Keratinocyte (primary cell): ENCODE measurements at regions not wholly inside any gene's neighbourhood (a gene's known extent, or its start where the extent isn't known, plus 50 kb on each side); places are given as distances from the start of the nearest gene placed in this dataset.

Source experiments
- DNase-seq: peaks from one replicate; pipeline ENCODE4 v3.0.0-alpha.2; 2011; ENCODE audit warnings: low read depth, missing footprints, low spot score
- FAIRE-seq: peaks from 2 replicates; lab custom pipeline; 2011; peaks lifted over from hg19 to GRCh38; lab: Jason Lieb, UNC
- H2AFZ ChIP-seq: 2 replicates; pipeline ENCODE4 v1.6.0; 2012; ENCODE audit warnings: low read length, control low read depth, inconsistent platforms; ENCODE audit not compliant: control insufficient read depth
- H3K27ac ChIP-seq: 2 replicates; pipeline ENCODE4 v1.5.1; 2011; ENCODE audit warnings: low read length; ENCODE audit not compliant: control insufficient read depth, insufficient read depth
- H3K27me3 ChIP-seq: 3 replicates; pipeline ENCODE4 v1.6.0; 2011; ENCODE audit warnings: low read length; ENCODE audit not compliant: control insufficient read depth, insufficient read depth; ENCODE audit errors: extremely low read depth
- H3K36me3 ChIP-seq, 2 experiments: 2 replicates in 1 of 2; 3 replicates in 1 of 2; pipeline ENCODE4 v1.5.1; 2011; ENCODE audit warnings: low read length in 2 of 2, mild to moderate bottlenecking in 1 of 2; ENCODE audit not compliant: control insufficient read depth in 2 of 2, insufficient read depth in 2 of 2; ENCODE audit errors: extremely low read depth in 1 of 2
- H3K4me1 ChIP-seq: 3 replicates; pipeline ENCODE4 v1.5.1; 2011; ENCODE audit warnings: low read length; ENCODE audit not compliant: control insufficient read depth, insufficient read depth; ENCODE audit errors: extremely low read depth
- H3K4me2 ChIP-seq: 3 replicates; pipeline ENCODE4 v1.6.0; 2011; ENCODE audit warnings: low read depth, low read length; ENCODE audit not compliant: control insufficient read depth, insufficient read depth; ENCODE audit errors: extremely low read depth
- H3K4me3 ChIP-seq, 3 experiments: fragments of 200-600 bp in 1 of 3; sonication (generic) in 1 of 3; 2 replicates in 2 of 3; 3 replicates in 1 of 3; pipeline ENCODE4 v1.5.1; 2011 to 2016; ENCODE audit warnings: low read length in 3 of 3, mild to moderate bottlenecking in 3 of 3, control low read depth in 2 of 3, inconsistent platforms in 1 of 3, low read depth in 1 of 3, mixed read lengths in 1 of 3, mixed run types in 1 of 3, moderate library complexity in 1 of 3; ENCODE audit not compliant: control insufficient read depth in 2 of 3, insufficient read depth in 2 of 3; ENCODE audit errors: extremely low read depth in 1 of 3
- H3K79me2 ChIP-seq: 2 replicates; pipeline ENCODE4 v1.6.0; 2012; ENCODE audit warnings: low read length; ENCODE audit not compliant: control insufficient read depth, insufficient read depth
- H3K9ac ChIP-seq: 3 replicates; pipeline ENCODE4 v1.6.0; 2011; ENCODE audit warnings: low read length; ENCODE audit not compliant: control insufficient read depth, insufficient read depth; ENCODE audit errors: extremely low read depth
- H3K9me1 ChIP-seq: 3 replicates; pipeline ENCODE4 v1.6.0; 2011; ENCODE audit warnings: low read length; ENCODE audit not compliant: control insufficient read depth, insufficient read depth; ENCODE audit errors: extremely low read depth
- H3K9me3 ChIP-seq: 2 replicates; pipeline ENCODE4 v1.5.1; 2012; ENCODE audit warnings: low read depth, low read length; ENCODE audit not compliant: control insufficient read depth
- H4K20me1 ChIP-seq: 3 replicates; pipeline ENCODE4 v1.6.0; 2011; ENCODE audit warnings: low read length; ENCODE audit not compliant: control insufficient read depth, insufficient read depth; ENCODE audit errors: extremely low read depth
- EZH2 ChIP-seq: IDR thresholded peaks from one replicate; pipeline ENCODE4 v1.6.1; 2012; ENCODE audit warnings: inconsistent platforms, mild to moderate bottlenecking, low read length, moderate library complexity
- dilution Hi-C: fragments of 300-500 bp; cut with MboI; formaldehyde crosslinking; loops from one replicate; pipeline ENCODE4 v1.7.0; 2020; ENCODE audit warnings: low sequenced_read_pairs; ENCODE audit not compliant: extremely low pct_ligation_motif_present
- TF ChIP-seq, protein P1 (sequence below), 3 experiments: IDR thresholded peaks in 1 of 3; conservative IDR thresholded peaks in 1 of 3; optimal IDR thresholded peaks in 1 of 3; 2 replicates in 2 of 3; 3 replicates in 1 of 3; pipeline versions ENCODE3 to v1.5.1; 2011; ENCODE audit warnings: low read length in 3 of 3, mild to moderate bottlenecking in 3 of 3, moderate library complexity in 2 of 3, control low read depth in 1 of 3, inconsistent platforms in 1 of 3; ENCODE audit not compliant: insufficient read depth in 2 of 3; ENCODE audit errors: extremely low read depth in 1 of 3

DNA sequence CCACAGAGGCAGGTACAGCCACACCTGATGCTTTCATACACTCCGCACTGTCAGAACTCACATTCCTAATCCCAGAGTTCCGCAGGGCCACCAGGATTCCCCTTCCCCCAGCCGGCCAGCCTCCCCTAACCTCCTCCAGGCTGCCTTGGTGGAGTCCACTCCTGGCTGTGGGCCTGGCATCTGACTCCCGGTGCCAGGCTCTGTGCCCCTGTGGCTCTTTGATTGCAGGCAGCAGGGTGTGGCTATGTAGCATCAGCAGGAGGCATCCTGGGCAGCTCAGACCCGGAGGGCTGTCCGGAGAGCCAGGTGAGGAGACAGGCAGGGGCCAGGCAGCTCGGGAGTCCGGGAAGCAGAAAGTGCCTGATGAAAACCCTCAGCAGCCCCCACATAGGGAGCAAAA is 1432.9 kb downstream of the BRD1 start:
- H3K27me3 ChIP-seq: no peaks in the 10 kb centered on the region
- H3K9me3 ChIP-seq: peaks cover 4% of the 10 kb centered on the region
- DNase-seq (no peak), FAIRE-seq (no peak)
- H3K9me1 ChIP-seq: no peaks in the 10 kb centered on the region
- TF ChIP-seq, protein P1, sequence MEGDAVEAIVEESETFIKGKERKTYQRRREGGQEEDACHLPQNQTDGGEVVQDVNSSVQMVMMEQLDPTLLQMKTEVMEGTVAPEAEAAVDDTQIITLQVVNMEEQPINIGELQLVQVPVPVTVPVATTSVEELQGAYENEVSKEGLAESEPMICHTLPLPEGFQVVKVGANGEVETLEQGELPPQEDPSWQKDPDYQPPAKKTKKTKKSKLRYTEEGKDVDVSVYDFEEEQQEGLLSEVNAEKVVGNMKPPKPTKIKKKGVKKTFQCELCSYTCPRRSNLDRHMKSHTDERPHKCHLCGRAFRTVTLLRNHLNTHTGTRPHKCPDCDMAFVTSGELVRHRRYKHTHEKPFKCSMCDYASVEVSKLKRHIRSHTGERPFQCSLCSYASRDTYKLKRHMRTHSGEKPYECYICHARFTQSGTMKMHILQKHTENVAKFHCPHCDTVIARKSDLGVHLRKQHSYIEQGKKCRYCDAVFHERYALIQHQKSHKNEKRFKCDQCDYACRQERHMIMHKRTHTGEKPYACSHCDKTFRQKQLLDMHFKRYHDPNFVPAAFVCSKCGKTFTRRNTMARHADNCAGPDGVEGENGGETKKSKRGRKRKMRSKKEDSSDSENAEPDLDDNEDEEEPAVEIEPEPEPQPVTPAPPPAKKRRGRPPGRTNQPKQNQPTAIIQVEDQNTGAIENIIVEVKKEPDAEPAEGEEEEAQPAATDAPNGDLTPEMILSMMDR (optimal IDR thresholded peaks at IDR 0.05 in 1 of 3, IDR thresholded peaks at IDR 0.05 in 1 of 3, conservative IDR thresholded peaks at IDR 0.05 in 1 of 3; ENCODE audit: extremely low read depth in 1 of 3, insufficient read depth in 2 of 3, low read length in 3 of 3): no peak
- TF ChIP-seq EZH2: no peak
- no peak overlapping the region for H3K4me2 ChIP-seq
- no peaks in the 10 kb centered on the region for H3K4me1 ChIP-seq
- H4K20me1 ChIP-seq: no peaks in the 10 kb centered on the region
- H3K36me3 ChIP-seq: no peaks in the 10 kb centered on the region
- dilution Hi-C loops: no loop called here
- H3K79me2 ChIP-seq: no peaks in the 10 kb centered on the region
- no peak overlapping the region for H3K27ac ChIP-seq
- H3K4me3 ChIP-seq: no peak overlapping the region
- no peak overlapping the region for H2AFZ ChIP-seq
- H3K9ac ChIP-seq: no peak overlapping the region

GRCh38 chr22:48393885-48394284 is 1433.8 kb downstream of the BRD1 start:
- H3K9me3 ChIP-seq: peaks cover 8% of the 10 kb centered on the region
- dilution Hi-C loops: no loop called here
- no peaks in the 10 kb centered on the region for H3K9me1 ChIP-seq
- no peaks in the 10 kb centered on the region for H3K27me3 ChIP-seq
- no peak overlapping the region for H3K4me3 ChIP-seq
- no peaks in the 10 kb centered on the region for H3K36me3 ChIP-seq
- DNase-seq (no peak), FAIRE-seq (no peak)
- no peaks in the 10 kb centered on the region for H3K4me1 ChIP-seq
- H2AFZ ChIP-seq: no peak overlapping the region
- H3K9ac ChIP-seq: no peak overlapping the region
- H3K4me2 ChIP-seq: no peak overlapping the region
- no peaks in the 10 kb centered on the region for H4K20me1 ChIP-seq
- no peaks in the 10 kb centered on the region for H3K79me2 ChIP-seq
- no peak for TF ChIP-seq EZH2
- TF ChIP-seq, protein P1 (optimal IDR thresholded peaks at IDR 0.05 in 1 of 3, IDR thresholded peaks at IDR 0.05 in 1 of 3, conservative IDR thresholded peaks at IDR 0.05 in 1 of 3; ENCODE audit: extremely low read depth in 1 of 3, insufficient read depth in 2 of 3, low read length in 3 of 3): no peak
- no peak overlapping the region for H3K27ac ChIP-seq
